ENCODE measurements at regions not wholly inside any gene's neighbourhood (a gene's known extent, or its start where the extent isn't known, plus 50 kb on each side); places are given as distances from the start of the nearest gene placed in this dataset.

DNA sequence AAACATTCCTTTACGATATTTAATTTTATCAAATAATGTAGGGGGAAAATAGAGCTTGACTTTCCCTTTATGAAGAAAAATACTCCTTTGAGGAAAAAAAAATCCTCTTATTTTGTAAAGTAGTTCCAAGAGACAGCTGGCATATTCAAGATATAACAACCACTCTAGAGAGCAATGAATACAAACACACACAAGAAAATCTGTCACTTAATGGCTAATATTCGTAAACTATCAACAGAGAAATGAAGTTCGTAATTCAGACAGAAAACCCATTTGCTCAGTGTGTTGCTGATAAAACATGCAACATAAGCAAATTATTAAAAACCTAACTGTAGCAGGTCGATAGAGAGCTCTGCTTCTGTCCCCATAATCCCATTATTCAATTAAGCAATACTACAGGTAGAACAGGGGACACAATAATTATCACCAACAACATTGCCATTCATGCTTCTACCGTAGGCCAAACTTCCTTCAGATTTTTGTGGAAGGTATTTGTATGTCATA lies 714.4 kb upstream of the MARCKS start:
- Histone ChIP-seq H3K27ac (no peak overlapping the region), H3K4me3 (no peak overlapping the region)

- no peak overlapping the region for H3K27ac ChIP-seq
Observed at GRCh38 chr6:113143206-113143605, 713.9 kb upstream of the MARCKS start.

DNA sequence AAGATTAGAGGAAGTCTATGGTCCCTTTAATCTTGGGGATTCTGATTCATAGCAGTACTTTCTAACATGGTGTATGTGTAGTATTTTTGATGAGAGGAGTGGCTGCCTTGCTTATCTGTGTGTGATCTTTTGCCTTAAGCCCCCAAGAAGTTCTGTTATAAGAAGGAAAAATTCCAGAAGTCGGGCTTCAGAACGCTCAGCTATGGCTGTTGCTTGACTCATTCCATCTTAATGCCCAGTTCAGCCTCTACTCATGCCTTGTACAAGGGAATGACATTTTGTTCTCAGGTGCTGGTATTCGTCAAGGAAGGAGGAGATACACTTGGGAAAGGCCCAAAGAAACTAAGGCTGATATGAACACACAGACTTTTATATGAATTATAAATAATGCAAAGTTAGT lies 713.0 kb upstream of the MARCKS start:
- Histone ChIP-seq H3K4me3 (no peak overlapping the region), H3K27ac (no peak overlapping the region)

More at GRCh38 chr6:113143206-113143605, 713.9 kb upstream of the MARCKS start:
- no peak overlapping the region for H3K4me3 ChIP-seq

GRCh38 chr6:113146878-113147277 lies 710.3 kb upstream of the MARCKS start:
- Histone ChIP-seq H3K4me3 (no peak overlapping the region), H3K27ac (no peak overlapping the region)

- Histone ChIP-seq H3K4me3 (no peak overlapping the region), H3K27ac (no peak overlapping the region)
Observed at GRCh38 chr6:113147544-113147943, 709.6 kb upstream of the MARCKS start.

GRCh38 chr6:113148566-113148965 lies 708.6 kb upstream of the MARCKS start:
- H3K4me3 ChIP-seq: no peak overlapping the region
- H3K27ac ChIP-seq: no peak overlapping the region

DNA sequence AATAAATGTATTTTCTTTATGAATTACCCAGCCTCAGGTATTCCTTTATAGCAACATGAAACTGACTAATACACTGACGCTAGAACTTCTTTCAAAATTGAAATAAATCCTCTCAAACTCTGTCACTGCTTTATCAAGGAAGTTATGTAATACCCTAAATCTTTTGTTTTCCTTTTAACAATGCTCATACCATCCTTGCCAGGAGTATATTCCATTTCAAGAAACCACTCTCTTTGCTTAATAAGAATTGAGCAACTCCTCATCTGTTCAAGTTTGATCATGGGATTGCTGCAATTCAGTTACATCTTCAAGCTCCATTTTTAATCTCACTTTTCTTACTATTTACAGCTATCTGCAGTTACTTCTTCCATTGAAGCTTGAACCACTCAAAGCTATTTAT lies 707.6 kb upstream of the MARCKS start:
- H3K4me3 ChIP-seq: no peak overlapping the region
- no peak overlapping the region for H3K27ac ChIP-seq

GRCh38 chr6:113160306-113161017 lies 696.7 kb upstream of the MARCKS start:
- H3K4me3 ChIP-seq: no peak overlapping the region
- H3K27ac ChIP-seq: no peak overlapping the region

GRCh38 chr6:113161018-113161315 lies 696.2 kb upstream of the MARCKS start:
- Histone ChIP-seq H3K27ac (no peak overlapping the region), H3K4me3 (no peak overlapping the region)

GRCh38 chr6:113162739-113163138 lies 694.4 kb upstream of the MARCKS start:
- no peak overlapping the region for H3K27ac ChIP-seq
- H3K4me3 ChIP-seq: no peak overlapping the region

GRCh38 chr6:113168057-113168456 lies 689.1 kb upstream of the MARCKS start:
- Histone ChIP-seq H3K4me3 (no peak overlapping the region), H3K27ac (no peak overlapping the region)

DNA sequence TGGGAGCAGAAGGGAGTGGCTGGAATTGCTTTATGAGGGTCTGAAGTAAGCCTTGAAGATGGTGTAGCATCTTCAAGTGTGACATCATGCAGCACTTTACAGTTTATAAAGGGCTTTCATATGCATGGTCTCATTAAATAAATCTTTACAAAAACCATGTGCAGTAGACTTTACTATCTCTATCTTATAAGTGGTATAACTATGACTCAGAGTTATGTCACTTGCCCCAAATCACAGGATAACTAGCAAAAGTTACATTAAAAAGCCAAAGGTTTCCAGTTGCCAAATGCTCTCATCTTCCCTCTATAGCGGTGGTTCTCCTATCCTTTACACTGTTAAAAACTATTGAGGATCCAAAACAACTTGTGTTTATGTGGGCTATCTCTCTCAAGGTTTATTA lies 687.7 kb upstream of the MARCKS start:
- Histone ChIP-seq H3K4me3 (no peak overlapping the region), H3K27ac (no peak overlapping the region)

DNA sequence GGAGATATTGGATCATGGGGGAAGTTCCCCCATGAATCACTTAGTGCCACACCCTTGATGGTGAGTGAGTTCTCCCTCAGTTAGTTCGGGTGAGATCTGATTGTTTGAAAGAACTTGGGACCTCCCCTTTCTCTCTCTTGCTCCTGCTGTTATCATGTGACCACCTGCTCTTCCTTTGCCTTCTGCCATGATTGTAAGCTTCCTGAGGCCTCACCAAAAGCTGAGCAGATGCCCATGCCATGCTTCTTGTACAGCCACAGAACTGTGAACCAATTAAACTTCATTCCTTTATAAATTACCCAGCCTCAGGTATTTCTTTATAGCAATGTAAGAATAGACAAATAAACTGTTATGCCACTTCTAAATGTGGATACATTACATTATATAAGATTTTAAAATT lies 686.7 kb upstream of the MARCKS start:
- Histone ChIP-seq H3K4me3 (no peak overlapping the region), H3K27ac (no peak overlapping the region)

GRCh38 chr6:113171882-113172281 lies 685.3 kb upstream of the MARCKS start:
- H3K4me3 ChIP-seq: no peak overlapping the region
- H3K27ac ChIP-seq: no peak overlapping the region

- no peak overlapping the region for H3K27ac ChIP-seq
Observed at GRCh38 chr6:113172531-113172966, 684.6 kb upstream of the MARCKS start.

GRCh38 chr6:113178349-113178748 lies 678.8 kb upstream of the MARCKS start:
- no peak overlapping the region for H3K4me3 ChIP-seq
- H3K27ac ChIP-seq: no peak overlapping the region

More at GRCh38 chr6:113172531-113172966, 684.6 kb upstream of the MARCKS start:
- H3K4me3 ChIP-seq: no peak overlapping the region

GRCh38 chr6:113181164-113181563 lies 676.0 kb upstream of the MARCKS start:
- no peak overlapping the region for H3K4me3 ChIP-seq
- H3K27ac ChIP-seq: no peak overlapping the region

DNA sequence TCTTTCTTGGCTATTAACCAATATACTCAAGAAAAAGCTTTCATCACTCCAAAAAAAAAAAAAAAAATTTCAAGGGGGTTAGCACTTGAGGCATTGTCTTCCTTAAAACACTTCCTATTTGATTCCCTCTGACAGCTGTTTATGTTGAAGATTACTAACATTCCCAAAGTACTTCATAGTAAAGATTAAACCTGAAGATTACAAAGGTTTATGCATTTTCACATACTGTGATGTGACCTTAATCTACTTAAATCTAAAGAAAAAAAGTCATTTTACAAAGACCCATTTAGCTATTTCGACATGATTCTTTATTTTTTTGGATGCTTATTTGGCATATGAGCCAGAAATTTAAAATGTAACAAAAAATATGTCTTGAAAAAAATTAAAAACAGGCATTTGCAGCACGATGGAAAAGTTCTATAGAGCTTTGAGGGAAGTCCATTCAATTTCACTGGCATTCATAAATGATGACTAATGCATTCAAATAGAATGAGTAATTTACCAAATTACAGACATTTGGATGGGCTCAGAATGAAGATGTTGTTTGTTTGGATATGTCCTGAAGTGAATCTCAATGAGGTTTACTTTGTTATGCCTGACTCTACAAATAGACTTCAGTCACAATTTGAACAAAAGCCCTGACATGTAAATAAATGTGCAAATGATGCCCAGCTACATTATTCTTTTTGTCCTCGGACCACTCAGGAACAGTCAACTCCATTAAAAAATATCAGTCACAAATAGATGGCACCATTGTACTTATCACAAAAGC lies 674.6 kb upstream of the MARCKS start:
- peak overlapping the region in 2 of 21 experiments; percentile 19 to 58 for H3K27ac ChIP-seq
- no peak overlapping the region for H3K4me3 ChIP-seq

DNA sequence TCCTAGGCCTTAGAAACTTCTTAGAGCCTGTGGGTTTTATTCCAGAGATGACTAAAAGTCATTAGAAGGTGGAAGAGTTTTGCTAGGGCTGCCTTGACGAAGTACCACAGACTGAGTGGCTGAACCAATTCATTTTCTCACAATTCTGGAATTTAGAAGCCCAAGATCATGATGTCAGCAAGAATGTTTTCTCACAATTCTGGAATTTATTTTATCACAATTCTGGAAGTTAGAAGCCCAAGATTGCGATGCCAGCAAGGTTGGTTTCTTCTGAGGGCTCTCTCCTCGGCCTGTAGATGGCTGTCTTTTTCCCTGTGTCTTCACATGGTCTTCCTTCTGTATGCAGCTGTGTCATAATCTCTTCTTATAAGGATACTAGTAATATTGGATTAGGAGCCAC lies 672.9 kb upstream of the MARCKS start:
- H3K27ac ChIP-seq: peak overlapping the region in 1 of 21 experiments; percentile 52
- H3K4me3 ChIP-seq: no peak overlapping the region

DNA sequence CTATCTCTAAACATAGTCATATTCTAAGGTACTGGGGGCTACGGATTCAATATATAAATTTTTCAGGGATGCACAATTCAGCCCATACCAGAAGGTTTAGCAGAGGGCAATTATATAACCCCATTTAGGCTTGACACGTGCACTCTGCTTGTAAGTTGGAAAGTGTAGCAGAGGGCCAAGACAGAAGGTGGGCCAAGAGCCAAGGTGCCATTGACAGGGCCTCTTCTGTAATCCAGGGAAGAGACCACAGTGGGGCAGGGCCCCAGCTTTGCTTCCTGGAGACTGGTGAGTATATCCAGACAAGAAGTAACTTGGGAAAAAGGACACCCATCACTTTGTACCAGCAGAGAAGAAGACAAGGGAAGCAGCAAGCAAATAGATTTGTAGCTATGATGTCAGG lies 672.4 kb upstream of the MARCKS start:
- H3K27ac ChIP-seq: peak overlapping the region in 2 of 21 experiments; percentile 28 to 52
- H3K4me3 ChIP-seq: no peak overlapping the region

- H3K27ac ChIP-seq: no peak overlapping the region
- H3K4me3 ChIP-seq: no peak overlapping the region
Observed at GRCh38 chr6:113185299-113185698, 671.8 kb upstream of the MARCKS start.
